ENCODE measurements at regions not wholly inside any gene's neighbourhood (a gene's known extent, or its start where the extent isn't known, plus 50 kb on each side); places are given as distances from the start of the nearest gene placed in this dataset.

- Histone ChIP-seq H3K27ac (no peak overlapping the region), H3K27me3 (no peaks in the 10 kb centered on the region), H3K9me3 (no peaks in the 10 kb centered on the region), H3K4me1 (no peaks in the 10 kb centered on the region), H3K4me3 (no peak overlapping the region), H3K36me3 (no peaks in the 10 kb centered on the region)
- 84 to 87% methylated on average over 3 to 4 of the region's 4 CpGs for WGBS, 2 donors (ENCODE audit: low coverage in 1 of 2)
- TF ChIP-seq POLR2A (IDR thresholded peaks at IDR 0.05): no peak
- no peak for TF ChIP-seq POLR2AphosphoS5 (IDR thresholded peaks at IDR 0.05)
- no peak for TF ChIP-seq EP300 (IDR thresholded peaks at IDR 0.05)
- no peak for TF ChIP-seq CTCF (IDR thresholded peaks at IDR 0.05)
- ATAC-seq: no peak
Measured at GRCh38 chr2:106658616-106659015, 171.5 kb downstream of the CD8B2 start.

GRCh38 chr2:106664669-106665068, 177.5 kb downstream of the CD8B2 start:
- Histone ChIP-seq H3K27ac (no peak overlapping the region), H3K9me3 (no peaks in the 10 kb centered on the region), H3K27me3 (no peaks in the 10 kb centered on the region), H3K4me3 (no peak overlapping the region), H3K36me3 (no peaks in the 10 kb centered on the region), H3K4me1 (no peaks in the 10 kb centered on the region)
- ATAC-seq: no peak
- 50 to 81% methylated on average over 3 of the region's 3 CpGs for WGBS, 2 donors (ENCODE audit: low coverage in 1 of 2)
- TF ChIP-seq POLR2AphosphoS5 (IDR thresholded peaks at IDR 0.05): no peak
- no peak for TF ChIP-seq EP300 (IDR thresholded peaks at IDR 0.05)
- no peak for TF ChIP-seq POLR2A (IDR thresholded peaks at IDR 0.05)
- TF ChIP-seq CTCF (IDR thresholded peaks at IDR 0.05): no peak

GRCh38 chr2:106667478-106668070, 180.4 kb downstream of the CD8B2 start:
- Histone ChIP-seq H3K4me3 (no peak overlapping the region), H3K27me3 (no peaks in the 10 kb centered on the region), H3K27ac (no peak overlapping the region), H3K9me3 (peaks cover 0 to 12% (median 0%) of the 10 kb centered on the region in 3 donors), H3K36me3 (no peaks in the 10 kb centered on the region), H3K4me1 (no peaks in the 10 kb centered on the region)
- 74 to 95% methylated on average over 2 of the region's 2 CpGs for WGBS, 2 donors (ENCODE audit: low coverage in 1 of 2)
- ATAC-seq: no peak
- TF ChIP-seq CTCF (IDR thresholded peaks at IDR 0.05): no peak
- TF ChIP-seq POLR2A (IDR thresholded peaks at IDR 0.05): no peak
- no peak for TF ChIP-seq EP300 (IDR thresholded peaks at IDR 0.05)
- no peak for TF ChIP-seq POLR2AphosphoS5 (IDR thresholded peaks at IDR 0.05)

GRCh38 chr2:106685180-106685897, 198.2 kb downstream of the CD8B2 start:
- Histone ChIP-seq H3K9me3 (peaks cover 0 to 17% (median 0%) of the 10 kb centered on the region in 3 donors), H3K27me3 (no peaks in the 10 kb centered on the region), H3K27ac (no peak overlapping the region), H3K4me1 (no peaks in the 10 kb centered on the region), H3K4me3 (no peak overlapping the region), H3K36me3 (no peaks in the 10 kb centered on the region)
- TF ChIP-seq POLR2AphosphoS5 (IDR thresholded peaks at IDR 0.05) (no peak), CTCF (IDR thresholded peaks at IDR 0.05) (no peak), EP300 (IDR thresholded peaks at IDR 0.05) (no peak), POLR2A (IDR thresholded peaks at IDR 0.05) (no peak)
- 73% methylated on average over 2 of the region's 2 CpGs; no CpG with 5 or more reads in 1 of the 2 donors for WGBS, 2 donors (ENCODE audit: low coverage in 1 of 2)
- ATAC-seq: no peak

- no peak for ATAC-seq
- Histone ChIP-seq H3K27ac (no peak overlapping the region), H3K27me3 (no peaks in the 10 kb centered on the region), H3K36me3 (no peaks in the 10 kb centered on the region), H3K9me3 (peaks cover 0 to 17% (median 0%) of the 10 kb centered on the region in 3 donors), H3K4me1 (no peaks in the 10 kb centered on the region), H3K4me3 (no peak overlapping the region)
- TF ChIP-seq EP300 (IDR thresholded peaks at IDR 0.05): no peak
- TF ChIP-seq CTCF (IDR thresholded peaks at IDR 0.05): no peak
- TF ChIP-seq POLR2A (IDR thresholded peaks at IDR 0.05): no peak
- TF ChIP-seq POLR2AphosphoS5 (IDR thresholded peaks at IDR 0.05): no peak
- WGBS, 2 donors (ENCODE audit: low coverage in 1 of 2): 100% methylated on average over 1 of the region's 1 CpG; no CpG with 5 or more reads in 1 of the 2 donors
Measured at GRCh38 chr2:106686814-106687213, 199.2 kb downstream of the ST6GAL2 start.

Data from gastroesophageal sphincter (tissue), 4 donors.